ENCODE measurements at regions not wholly inside any gene's neighbourhood (a gene's known extent, or its start where the extent isn't known, plus 50 kb on each side); places are given as distances from the start of the nearest gene placed in this dataset.

DNA sequence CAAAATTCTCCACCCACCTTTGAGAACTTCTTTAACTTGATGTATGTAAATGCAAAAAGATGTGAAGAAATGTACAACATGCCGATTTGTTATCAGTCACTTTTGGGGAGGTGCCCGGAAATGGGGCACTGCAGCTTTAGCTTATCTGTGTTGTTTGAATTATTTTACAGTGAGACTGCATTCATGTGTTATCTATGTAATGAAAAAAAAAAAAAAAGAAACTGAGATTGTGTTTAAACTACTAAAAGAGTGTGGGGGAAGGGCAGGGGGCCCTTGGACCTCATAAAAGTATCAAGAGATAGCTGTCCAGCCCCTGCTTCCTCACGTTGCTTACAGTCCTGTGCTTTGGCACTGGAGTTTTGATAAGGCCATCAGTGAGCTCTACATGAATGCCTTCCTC, 259.4 kb downstream of the STK31 start:
- TF ChIP-seq POLR2A (IDR thresholded peaks at IDR 0.05; ENCODE audit: low read length) (no peak), GATA1 (IDR thresholded peaks at IDR 0.05; ENCODE audit: low read depth, low read length) (no peak)
